ENCODE measurements at regions not wholly inside any gene's neighbourhood (a gene's known extent, or its start where the extent isn't known, plus 50 kb on each side); places are given as distances from the start of the nearest gene placed in this dataset.

DNA sequence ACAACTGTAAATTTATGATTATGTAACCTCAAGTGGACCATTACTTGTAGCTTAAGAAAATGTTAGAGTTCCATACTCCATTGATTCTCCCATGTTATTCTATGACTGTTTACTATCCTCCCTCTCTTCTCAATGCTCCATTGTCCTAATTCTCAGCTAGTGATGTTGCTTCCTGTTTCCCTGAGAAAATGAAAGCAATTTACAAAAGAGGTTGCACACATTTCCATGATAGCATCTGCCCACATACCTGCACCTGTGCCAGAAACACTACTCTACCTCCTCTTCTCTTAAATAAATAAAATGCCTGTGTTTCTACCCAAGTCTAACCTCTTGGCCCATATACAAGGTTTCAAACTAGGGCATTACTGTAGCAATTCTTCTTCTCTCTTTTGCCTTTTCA, 1620.9 kb downstream of the FAM181B start:
- no peak for TF ChIP-seq POLR2A (IDR thresholded peaks at IDR 0.05; ENCODE audit: low read depth, low read length)
- no peak for TF ChIP-seq TAF1 (IDR thresholded peaks at IDR 0.05; ENCODE audit: borderline replicate concordance, low read depth, low read length)
- no peak for TF ChIP-seq POLR2AphosphoS5 (IDR thresholded peaks at IDR 0.05; ENCODE audit: low read depth, low read length)

Data from GM12892 (cell line).